Hypothalamus (tissue), 51 donors: ENCODE measurements at regions not wholly inside any gene's neighbourhood (a gene's known extent, or its start where the extent isn't known, plus 50 kb on each side); places are given as distances from the start of the nearest gene placed in this dataset.
"Not testable (repeated sequence)": the region's sequence is repeated elsewhere in the genome, so short reads cannot be mapped to it uniquely, and the experiment has no call there.

Experiments used
- DNase-seq, 51 donors: peaks; one replicate each; lab custom pipeline; 2025; lab: John Stamatoyannopoulos, UW

DNA sequence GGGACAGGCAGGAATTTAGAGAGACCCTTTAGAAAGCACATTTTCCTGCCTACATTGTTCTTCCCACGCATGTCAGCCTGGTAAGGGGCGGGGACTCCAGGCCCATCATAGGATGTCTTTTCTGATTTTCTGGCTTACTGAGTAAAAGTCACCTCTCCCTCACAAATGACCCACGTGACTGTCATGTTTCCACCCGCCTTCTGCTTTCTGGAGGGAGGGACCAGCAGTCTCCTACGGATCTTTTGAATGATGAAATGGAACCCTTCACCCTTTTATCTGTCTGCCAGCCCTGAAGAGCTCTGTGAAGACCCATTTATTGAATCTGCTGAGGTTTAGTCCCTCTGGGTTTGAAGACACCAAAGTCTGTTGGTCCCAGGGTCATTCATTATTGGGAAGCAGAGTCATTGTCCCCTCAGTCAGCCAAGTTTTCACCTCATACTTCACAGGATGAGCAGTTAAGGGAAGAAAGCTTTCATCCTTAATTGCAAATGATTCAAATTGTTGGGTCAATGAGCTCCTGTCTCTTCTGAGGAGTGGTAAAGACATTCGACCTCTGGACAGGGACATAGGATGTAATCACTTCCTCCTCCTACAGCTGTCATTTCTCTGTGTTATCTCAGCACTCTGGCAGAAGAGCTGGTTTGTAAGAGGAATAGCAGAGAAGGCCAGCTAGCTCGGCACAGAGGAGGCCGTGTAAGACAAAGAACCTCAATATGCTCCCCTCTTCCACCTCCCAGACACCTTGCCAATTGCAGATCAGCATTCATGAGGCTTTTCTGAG lies 446.1 kb downstream of the HS3ST3B1 start:
- DNase-seq: no peak

DNA sequence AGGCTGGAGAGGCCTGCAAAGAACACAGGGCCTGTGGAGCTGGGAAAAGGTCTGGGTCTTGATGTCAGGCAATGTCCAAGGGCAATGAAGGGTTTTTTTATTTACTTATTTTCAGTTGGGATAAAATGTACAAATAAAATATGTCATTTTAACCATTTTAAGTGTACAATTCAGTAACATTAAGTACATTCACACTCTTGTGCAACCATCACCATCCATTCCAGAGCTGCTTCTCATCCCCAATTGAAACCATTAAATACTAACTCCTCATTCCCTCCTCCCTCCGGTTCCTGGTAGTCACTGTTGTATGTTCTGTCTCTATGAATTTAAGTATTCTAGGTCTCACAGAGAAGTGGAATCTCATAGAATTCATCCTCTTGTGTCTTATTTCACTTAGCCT lies 444.7 kb downstream of the HS3ST3B1 start:
- no peak for DNase-seq

DNA sequence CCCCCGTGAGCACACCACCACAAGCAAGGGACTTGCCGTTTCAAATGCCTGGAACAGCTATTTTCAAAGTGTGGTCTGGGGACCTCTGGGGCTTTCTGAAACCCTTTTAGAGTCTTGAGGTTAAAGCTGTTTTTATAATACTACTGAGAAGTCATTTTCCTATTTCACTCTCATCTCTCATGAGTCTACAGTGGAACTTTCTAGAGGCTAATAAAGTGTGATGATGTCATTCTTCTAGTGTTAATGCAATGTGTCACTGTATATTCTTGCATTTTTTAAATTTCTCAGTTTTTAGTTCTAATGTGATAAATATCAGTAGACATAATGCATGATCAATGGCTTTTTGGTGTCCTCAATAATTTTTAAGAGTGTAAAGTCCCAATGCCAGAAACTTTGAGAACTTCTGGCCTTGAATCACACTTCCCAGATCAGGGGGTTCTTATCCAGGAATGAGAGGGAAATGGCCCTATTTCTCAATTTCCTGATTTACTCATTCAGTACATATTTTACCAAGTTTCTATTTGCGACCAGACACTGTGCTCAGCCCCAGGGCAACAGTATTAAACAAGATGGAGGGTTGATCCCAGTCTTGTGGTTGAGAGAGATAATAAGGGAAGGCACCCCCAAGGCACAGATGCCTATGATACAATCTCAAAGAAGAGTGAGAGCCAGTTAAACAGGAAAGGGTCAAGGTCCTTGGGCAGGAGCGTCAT lies 444.0 kb downstream of the HS3ST3B1 start:
- DNase-seq: no peak

DNA sequence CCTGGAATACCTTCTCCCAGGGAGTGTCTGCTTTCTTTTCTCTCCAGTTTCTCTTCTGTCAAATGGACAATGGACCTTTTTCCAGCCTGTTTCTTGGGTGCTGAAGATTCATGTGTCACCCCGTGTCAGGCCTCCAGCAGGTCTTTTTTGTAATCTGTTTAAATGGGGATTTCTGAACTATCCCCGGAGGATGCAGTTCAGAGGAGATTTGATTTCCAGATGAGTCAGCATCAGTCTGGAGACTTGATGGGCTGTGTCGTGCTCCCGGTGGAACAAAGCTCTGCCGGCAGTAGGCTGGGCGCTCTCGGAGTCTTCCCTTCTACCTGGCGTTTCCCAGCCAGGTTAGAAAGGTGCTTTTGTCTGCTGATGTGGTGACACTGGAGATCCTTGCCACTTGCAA lies 440.6 kb downstream of the HS3ST3B1 start:
- no peak for DNase-seq

DNA sequence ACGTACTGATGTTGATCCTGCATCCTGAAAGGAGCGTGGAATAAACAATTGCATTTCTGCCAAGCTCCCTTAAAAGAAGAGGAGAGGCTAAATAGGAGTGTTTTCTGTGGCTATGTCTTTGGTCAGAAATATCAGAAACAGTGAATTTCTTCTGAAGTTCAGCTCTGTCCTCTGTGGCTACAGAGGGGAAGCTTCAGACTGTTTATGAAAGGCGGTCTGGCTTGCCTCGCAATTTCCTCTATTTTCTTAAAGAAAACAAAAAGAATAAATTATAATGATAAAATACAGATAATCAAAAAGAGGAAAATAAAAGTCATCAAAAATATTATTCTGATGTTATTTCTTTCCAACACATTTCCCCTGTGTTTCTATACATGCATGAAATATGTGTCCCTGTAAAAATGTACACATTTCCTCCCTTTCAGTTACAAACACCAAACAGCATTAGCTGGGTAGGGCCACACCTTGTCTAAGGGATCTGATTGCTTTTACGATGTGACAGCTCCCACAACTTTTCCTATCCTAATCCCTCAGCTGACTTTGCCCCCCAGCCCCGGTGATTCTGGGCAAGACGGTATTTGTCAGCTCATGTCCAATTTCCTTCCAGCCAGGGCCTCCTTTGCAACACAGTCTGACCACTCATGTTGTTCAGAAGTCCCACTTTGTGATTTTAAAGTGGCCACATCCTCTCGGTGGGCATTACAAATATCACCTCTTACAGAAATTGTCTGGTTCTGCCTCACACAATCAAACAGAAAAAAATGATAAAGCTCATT lies 439.0 kb downstream of the HS3ST3B1 start:
- DNase-seq: no peak

DNA sequence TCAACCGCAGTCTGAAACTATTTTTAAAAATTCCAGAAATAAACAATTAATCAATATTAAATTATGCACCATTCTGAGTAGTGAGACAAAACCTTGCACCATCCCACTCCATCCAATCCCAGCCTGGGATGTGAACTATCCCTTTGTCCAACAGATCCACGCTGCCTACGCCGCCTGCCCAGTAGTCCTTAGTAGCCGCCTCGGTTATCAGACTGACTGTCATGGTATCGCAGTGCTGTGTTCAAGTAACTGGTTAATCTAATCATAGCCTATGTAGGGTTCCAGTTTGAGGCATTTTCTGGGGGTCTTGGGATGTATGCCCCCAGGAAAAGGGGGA lies 437.7 kb downstream of the HS3ST3B1 start:
- no peak for DNase-seq

DNA sequence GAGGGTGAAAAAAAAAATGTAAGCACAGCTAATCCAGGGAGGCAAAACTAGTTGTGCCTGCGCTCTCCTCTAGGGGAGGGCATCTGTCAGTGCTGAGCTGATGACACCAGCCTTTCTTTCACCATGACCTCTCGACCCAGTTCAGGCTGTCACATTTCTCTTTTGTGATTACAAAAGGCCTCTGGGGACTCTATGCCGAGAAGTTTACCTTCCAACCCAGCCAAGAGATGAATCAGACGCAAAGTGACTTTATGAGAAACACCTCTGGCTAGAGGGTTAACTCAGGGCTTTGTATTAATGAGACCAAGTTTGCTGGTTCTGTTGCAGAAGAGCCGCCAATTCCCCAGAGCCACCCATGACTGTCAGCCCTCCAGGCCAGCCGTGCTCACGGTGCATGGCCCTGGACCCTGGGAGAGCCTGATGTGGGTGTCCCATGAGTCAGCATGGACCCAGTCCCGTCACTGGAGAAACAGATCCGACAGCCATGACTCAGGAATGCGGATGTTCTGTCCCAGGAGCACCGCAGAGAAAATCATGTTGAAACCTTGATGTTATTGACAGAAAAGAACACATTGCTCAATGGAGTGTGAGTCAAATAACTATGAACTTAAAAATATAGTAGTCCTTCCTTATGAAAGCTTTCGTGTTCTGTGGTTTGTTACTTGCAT lies 437.2 kb downstream of the HS3ST3B1 start:
- DNase-seq: no peak

DNA sequence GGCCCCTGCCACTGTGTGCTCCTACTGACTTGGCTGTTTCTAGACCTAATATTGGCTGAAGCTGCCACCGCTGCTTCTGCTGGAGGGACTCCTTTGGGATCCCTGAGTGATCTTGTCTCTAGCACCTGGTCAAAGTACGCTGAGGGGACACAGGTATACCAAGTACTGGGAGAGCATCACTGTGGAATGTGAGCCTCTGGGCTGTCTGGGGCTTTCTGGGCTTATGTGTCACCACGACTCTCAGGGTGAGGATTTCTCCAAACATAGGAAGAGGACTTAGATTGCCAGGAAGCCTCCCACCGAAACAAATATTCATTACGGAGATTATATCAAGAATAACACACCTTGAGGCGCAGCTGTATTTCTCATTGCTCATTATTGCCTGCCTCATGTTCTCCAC lies 435.8 kb downstream of the HS3ST3B1 start:
- no peak for DNase-seq

DNA sequence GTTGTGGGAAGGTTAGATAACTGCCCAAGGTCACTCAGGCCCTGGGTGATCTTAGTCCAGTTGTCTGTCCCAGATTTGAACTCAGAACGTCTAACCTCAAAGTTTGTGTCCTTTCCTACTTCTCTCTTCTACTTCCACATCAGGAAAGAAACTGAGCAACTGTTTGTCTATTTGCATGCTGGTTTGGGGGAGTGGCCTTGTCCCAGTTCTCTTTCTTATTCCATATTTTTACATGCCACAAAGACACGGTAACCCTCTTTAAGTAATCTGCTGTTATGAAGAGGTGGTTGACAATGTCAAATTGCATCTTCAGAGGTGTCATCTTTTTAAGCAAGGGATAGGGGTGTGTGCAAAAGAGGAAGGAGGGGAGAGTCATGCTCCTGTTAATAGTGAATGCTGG lies 432.5 kb downstream of the HS3ST3B1 start:
- no peak for DNase-seq

DNA sequence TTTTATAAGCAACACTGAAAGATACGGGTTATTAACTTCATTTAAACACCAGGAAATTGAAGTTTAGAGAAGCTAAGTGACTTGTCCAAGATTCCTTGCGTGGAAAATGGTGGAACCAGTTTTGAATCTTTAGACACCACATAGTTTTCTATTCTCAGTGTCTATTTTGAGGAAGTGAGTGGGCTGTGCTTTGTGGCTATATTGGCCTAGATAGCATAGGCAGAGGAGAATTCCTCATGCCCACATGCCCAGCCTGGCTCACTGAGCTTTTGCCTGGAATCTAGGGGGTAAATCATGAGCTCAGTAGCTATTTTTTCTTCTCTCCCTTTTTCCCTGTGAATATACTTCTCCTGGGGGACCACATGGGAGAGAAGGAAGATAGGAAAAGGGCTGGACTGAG lies 431.3 kb downstream of the HS3ST3B1 start:
- no peak for DNase-seq

DNA sequence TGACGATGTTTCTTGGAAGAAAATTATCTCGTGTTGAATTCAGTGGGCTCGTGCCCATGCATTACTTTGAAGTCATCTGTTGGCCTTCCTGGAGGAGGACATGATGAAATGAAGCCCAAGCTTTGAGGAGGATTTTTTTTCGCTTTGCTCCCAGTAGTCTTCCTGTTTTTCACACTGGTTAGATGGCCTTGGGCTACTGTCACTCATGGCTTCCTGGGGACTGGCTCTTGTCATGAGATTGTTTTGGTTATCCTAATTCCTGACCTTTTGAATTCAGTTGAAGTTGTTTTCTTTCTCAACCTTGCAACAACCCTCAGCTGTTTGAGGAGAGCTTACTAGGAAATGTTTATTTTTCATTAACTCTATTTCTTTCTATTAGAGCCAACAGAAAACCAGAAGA lies 430.7 kb downstream of the HS3ST3B1 start:
- DNase-seq: no peak

DNA sequence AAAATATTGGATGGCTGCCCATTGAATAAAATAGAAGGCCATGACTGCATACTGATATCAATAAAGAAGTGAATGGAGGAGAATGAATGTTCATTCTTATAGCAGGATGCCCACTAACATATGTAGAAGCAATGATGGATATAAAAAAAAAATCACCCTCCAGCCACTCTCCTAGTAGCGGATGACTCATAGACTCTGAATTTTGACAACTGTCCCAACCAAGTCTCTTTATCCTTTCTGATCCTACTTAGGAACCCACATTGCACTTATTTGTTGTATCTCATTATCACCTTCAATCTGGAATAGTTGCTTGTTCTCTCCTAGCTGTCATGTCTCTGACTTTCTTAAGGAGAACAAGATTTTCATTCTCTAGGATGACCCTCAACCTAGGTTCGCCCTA lies 429.9 kb downstream of the HS3ST3B1 start:
- DNase-seq: no peak

DNA sequence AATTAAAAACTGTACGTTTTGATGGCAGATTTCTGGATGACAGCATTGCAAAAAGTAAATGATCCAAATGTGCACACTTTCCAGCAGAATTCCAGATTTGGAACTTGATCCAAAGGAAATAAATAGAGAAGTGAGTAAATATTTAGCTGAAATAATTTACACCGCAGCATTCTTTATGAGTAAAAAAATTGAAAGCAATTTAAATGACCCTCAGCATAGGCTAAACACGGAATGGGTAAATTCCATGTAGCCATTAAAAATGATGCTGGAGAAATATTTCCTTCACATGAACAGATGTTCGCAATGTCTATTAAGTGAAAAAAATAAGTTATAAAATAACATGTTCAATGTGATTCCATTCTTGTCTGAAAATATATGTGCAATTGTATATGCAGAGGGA lies 424.8 kb downstream of the HS3ST3B1 start:
- no peak for DNase-seq

DNA sequence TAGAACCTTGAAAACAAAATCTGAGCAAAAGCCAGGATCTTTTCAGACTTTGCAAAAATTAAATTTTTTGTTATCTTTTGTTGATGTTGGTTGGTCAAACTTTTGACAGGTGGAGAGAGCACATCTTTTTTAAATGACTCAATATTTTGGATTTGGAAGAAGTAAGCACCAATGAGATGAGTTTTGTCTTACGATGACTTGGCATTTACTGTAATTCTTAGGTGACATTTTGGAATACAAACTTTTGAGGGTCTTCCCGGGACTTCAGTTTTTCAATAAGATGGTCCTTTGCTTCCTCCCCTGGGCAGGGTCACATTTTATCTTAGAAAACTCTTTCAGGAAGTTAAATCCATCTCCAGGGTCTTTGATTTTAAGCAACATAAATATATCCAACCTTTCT lies 423.9 kb downstream of the HS3ST3B1 start:
- no peak for DNase-seq

DNA sequence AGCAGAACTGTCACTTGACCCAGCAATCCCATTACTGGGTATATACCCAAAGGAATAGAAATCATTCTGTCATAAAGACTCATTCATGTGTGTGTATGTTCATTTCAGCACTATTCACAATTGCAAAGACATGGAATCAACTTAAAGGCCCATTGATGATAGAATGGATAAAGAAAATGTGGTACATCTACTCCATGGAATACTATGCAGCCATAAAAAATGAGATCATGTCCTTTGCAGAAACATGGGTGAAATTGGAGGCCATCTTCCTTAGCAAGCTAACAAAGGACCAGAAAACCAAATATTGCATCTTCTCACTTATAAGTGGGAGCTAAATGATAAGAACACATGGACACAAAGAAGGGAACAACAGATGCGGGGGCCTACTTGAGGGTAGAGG lies 422.5 kb downstream of the HS3ST3B1 start:
- DNase-seq: not testable (repeated sequence)

DNA sequence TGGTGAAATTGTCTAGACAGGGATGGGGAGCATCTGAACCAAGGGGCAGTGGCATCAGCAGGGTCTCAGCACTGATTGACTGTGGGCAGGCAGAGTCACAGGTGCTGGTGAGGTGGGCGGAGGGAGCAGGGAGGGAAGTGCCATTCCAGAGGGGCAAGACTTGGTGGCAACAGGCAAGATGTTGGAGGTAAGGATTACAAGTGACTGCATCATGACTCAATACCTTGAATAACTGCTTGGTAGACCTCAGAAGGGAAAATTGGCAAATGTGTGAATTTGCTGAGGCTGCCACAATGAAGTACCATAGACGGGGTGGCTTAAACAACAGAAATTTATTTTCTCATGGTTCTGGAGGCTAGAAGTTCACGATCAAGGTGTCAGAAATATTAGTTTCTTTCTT lies 419.1 kb downstream of the HS3ST3B1 start:
- no peak for DNase-seq

DNA sequence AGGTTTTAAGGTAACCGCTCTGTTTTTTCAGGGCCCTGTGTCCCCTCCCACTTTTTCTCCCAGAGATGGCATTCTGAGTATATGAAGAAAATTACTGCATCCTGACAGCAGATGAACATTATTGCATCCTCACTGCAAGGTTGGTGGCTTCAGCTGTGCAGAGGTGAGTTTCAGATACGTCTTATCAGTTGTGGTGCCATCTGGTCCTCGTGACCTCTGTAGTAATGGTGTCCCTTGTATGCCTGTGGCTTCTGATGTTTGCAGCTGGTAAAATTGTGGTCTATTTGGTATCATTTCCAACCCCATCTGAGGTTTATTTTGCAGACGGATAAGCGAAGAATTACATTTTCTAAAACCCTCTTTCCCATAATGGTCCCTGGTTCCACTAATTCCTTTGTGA lies 417.0 kb downstream of the HS3ST3B1 start:
- no peak for DNase-seq

DNA sequence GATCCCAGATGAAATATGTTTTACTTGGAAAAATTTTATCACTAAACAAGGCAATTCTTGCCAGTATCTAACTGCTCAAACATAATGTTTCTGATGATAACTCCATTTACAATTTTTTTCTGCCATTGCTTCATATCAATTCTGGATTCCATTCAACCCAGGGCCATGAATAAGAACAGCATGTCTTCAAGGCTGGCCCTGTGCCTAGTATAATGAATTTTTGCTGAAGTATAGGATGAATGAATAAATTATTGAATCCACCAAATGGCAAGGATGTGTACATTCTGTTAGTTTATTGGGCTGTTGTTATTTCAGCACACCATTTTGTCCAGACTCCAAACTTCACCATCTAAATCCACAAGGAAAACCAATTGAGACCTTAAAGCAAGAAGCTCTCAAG lies 414.7 kb downstream of the HS3ST3B1 start:
- DNase-seq: no peak

DNA sequence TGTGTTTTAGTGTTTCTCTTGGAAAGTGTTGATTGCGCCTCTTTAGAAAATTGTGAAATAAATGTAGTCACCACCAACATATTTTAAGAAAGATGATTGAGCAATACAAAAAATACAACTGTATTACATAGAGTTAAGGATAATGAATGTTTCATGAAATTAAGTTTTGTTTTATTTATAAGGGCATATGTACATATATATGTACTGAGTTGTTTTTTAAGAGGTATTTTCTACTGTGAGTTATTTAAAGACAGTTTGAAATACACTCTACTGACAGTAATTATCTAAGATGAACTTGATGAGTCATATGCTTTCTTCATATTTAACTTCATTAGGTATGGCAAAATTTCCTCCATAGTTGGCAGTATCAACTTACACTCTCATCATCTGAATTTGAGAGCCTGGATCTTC lies 411.7 kb downstream of the HS3ST3B1 start:
- no peak for DNase-seq

DNA sequence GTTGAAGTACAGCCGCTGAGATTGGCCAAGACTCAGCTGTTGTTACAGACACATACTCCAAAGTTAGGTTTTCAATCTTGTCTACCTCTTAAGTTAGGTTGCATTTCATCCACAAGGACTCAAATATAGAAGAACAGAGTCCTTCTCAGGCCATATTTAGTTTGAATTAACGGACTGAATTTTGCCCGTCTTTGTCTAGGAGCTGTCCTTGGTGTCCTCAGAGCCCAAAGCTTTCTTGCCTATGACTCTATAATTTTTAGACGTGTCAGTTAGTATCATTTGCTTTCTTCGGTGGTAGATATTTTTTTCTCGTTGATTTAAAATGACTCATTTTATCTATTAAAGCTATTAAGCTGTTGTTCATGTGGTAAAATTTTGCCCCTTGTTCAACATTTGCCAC lies 403.2 kb downstream of the HS3ST3B1 start:
- DNase-seq: no peak

DNA sequence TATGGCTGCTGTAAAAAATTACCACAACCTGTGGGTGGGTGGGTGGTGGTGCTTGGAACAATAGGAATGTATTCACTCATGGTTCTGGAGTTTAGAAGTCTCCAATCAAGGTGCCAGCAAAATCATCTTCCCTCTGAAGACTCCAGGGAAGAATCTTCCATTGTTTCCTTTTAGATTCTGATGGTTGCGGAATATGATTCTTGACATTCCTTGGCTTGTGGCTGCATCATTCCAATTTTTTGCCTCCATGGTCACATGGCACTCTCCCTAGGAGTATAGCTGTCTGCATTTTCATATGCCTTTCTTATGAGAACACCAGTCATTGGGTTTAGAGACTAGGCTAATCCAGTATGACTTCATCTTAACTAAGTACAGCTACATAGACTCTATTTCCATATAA lies 401.0 kb downstream of the HS3ST3B1 start:
- no peak for DNase-seq
